Common myeloid progenitor, CD34-positive (primary cell): ENCODE measurements at regions not wholly inside any gene's neighbourhood (a gene's known extent, or its start where the extent isn't known, plus 50 kb on each side); places are given as distances from the start of the nearest gene placed in this dataset.

Experiments used
- CTCF ChIA-PET: fragments of 350-600 bp; sonication (Branson Sonifier 250); formaldehyde crosslinking; loops from one replicate; lab custom pipeline; 2021; ENCODE audit warnings: antibody characterized with exemption; lab: Charles Lee
- POLR2A ChIA-PET: fragments of 350-600 bp; sonication (Branson Sonifier 250); formaldehyde crosslinking; loops from one replicate; lab custom pipeline; 2021; ENCODE audit warnings: antibody characterized with exemption; lab: Charles Lee
- DNase-seq, 3 donors: peaks; one replicate each; pipeline versions ENCODE4 v3.0.0 to v3.0.0-alpha.2; 2013
- H3K27ac ChIP-seq, 2 experiments: 1 replicate in 1 of 2; 2 replicates in 1 of 2; pipeline ENCODE4 v1.7.0; 2013; ENCODE audit warnings: inconsistent platforms in 2 of 2, low read length in 2 of 2, mild to moderate bottlenecking in 2 of 2, low read depth in 1 of 2, moderate library complexity in 1 of 2; ENCODE audit not compliant: severe bottlenecking in 2 of 2, insufficient read depth in 1 of 2, poor library complexity in 1 of 2
- H3K27me3 ChIP-seq, 5 experiments: replicated peaks in 2 of 5; 1 replicate in 3 of 5; 2 replicates in 2 of 5; pipeline versions ENCODE4 v1.6.1 to v1.7.0; 2013; ENCODE audit warnings: low read length in 4 of 5, mild to moderate bottlenecking in 2 of 5, moderate library complexity in 2 of 5, inconsistent platforms in 1 of 5; ENCODE audit not compliant: insufficient read depth in 5 of 5, control insufficient read depth in 4 of 5
- H3K36me3 ChIP-seq, 4 experiments: 1 replicate in 2 of 4; 2 replicates in 2 of 4; pipeline versions ENCODE4 v1.6.1 to v1.7.0; 2013; ENCODE audit warnings: low read length in 3 of 4, control low read depth in 1 of 4, mild to moderate bottlenecking in 1 of 4; ENCODE audit not compliant: control insufficient read depth in 4 of 4, insufficient read depth in 4 of 4
- H3K4me1 ChIP-seq, 4 experiments: 1 replicate in 3 of 4; 2 replicates in 1 of 4; pipeline versions ENCODE4 v1.6.1 to v1.7.1; 2013; ENCODE audit warnings: low read length in 3 of 4, mild to moderate bottlenecking in 3 of 4, control low read depth in 1 of 4, inconsistent platforms in 1 of 4, moderate library complexity in 1 of 4; ENCODE audit not compliant: control insufficient read depth in 4 of 4, insufficient read depth in 4 of 4; ENCODE audit errors: control extremely low read depth in 1 of 4
- H3K4me3 ChIP-seq, 7 experiments: 1 replicate in 4 of 7; 2 replicates in 3 of 7; pipeline versions ENCODE4 v1.5.1 to v1.7.0; 2013; ENCODE audit warnings: mild to moderate bottlenecking in 7 of 7, low read length in 6 of 7, moderate library complexity in 6 of 7, inconsistent platforms in 2 of 7, low read depth in 2 of 7, control low read depth in 1 of 7; ENCODE audit not compliant: insufficient read depth in 4 of 7, control insufficient read depth in 1 of 7; ENCODE audit errors: extremely low read depth in 1 of 7
- H3K9me3 ChIP-seq, 5 experiments: 1 replicate in 4 of 5; 2 replicates in 1 of 5; pipeline versions ENCODE4 v1.6.1 to v1.7.1; 2013; ENCODE audit warnings: low read length in 4 of 5, mild to moderate bottlenecking in 2 of 5, inconsistent platforms in 1 of 5, low read depth in 1 of 5, moderate library complexity in 1 of 5; ENCODE audit not compliant: control insufficient read depth in 4 of 5, insufficient read depth in 2 of 5; ENCODE audit errors: control extremely low read depth in 1 of 5
- WGBS: methylation state at CpG from one replicate; pipeline ENCODE4 v1.1.5; 2013; ENCODE audit not compliant: insufficient coverage; 5-methylcytosine and 5-hydroxymethylcytosine counted together

DNA sequence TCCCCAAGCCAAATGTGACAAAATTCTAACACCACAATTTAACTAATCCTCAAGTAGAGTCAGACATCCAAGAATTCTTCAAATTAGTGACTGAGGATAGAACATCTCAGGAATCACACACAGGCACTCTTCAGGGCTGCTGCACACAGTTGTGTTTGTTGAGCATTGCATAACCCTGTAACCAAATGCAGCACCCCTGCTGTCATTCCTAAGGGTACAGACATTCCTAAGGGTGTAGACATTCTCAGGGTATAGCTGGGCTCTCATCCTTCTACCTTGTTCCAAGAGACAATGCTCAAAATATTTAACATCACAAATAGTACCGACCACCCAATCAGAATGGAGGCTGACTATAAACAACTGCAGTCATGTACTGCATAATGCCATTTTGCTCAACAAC, 107.1 kb upstream of the UBE2E2 start:
- Histone ChIP-seq H3K9me3 (no peaks in the 10 kb centered on the region), H3K27me3 (no peaks in the 10 kb centered on the region), H3K4me3 (no peak overlapping the region), H3K36me3 (no peaks in the 10 kb centered on the region), H3K4me1 (no peaks in the 10 kb centered on the region), H3K27ac (no peak overlapping the region)
- POLR2A ChIA-PET = no interaction called here
- 100% methylated on average over 1 of the region's 1 CpG for WGBS
- DNase-seq = no peak
- CTCF ChIA-PET = no interaction called here

DNA sequence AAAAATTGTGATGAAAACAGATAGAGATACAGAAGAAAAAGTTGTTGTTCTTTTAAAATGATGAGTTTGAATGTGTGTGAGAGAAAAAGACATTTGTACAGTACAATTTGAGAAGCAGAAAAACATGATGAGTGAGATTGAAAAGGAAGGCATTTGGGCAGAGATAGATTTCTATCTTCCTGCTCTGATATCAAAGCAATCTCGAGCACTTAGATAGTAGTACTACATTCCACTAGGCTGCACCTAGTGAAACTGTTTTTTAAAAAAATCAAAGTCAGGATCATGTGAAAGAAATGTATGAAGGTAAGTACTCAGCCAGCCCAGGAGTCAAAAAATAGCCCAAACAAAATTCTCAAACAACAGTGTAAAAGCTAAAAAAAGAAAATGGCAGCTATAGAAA, 104.1 kb upstream of the UBE2E2 start:
- CTCF ChIA-PET = no interaction called here
- POLR2A ChIA-PET = interaction anchor here (0.7 kb wide), 1 partner anchor 1282 kb away, joined by 3 read pairs; no protein-coding TSS in a partner anchor
- Histone ChIP-seq H3K36me3 (no peaks in the 10 kb centered on the region), H3K9me3 (no peaks in the 10 kb centered on the region), H3K27me3 (no peaks in the 10 kb centered on the region), H3K4me3 (no peak overlapping the region), H3K27ac (no peak overlapping the region), H3K4me1 (no peaks in the 10 kb centered on the region)
- DNase-seq = no peak
- WGBS = no CpG with 5 or more reads among the region's 1 CpG

GRCh38 chr3:23099677-23100076, 103.5 kb upstream of the UBE2E2 start:
- no peak overlapping the region for H3K27ac ChIP-seq
- H3K9me3 ChIP-seq = no peaks in the 10 kb centered on the region

DNA sequence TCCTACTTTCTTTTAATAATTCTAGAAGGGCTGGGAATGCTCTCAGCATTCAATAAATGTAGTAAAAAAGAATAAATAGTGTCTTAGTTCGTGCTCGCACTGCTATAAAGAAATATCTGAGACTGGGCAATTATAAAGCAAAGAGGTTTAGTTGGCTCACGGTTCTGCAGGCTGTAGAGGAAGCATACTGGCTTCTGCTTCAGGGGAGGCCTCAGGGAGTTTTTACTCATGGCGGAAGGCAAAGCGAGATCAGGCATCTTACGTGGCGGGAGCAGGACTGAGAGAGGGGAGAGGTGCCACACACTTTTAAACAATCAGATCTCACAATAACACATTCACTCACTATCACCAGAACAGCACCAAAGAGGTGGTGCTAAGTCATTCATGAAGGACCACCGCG, 103.0 kb upstream of the UBE2E2 start:
- H3K9me3 ChIP-seq = no peaks in the 10 kb centered on the region
- H3K4me1 ChIP-seq = no peaks in the 10 kb centered on the region
- WGBS = 95% methylated on average over 3 of the region's 9 CpGs
- no peak overlapping the region for H3K27ac ChIP-seq
- no peak for DNase-seq
- no peaks in the 10 kb centered on the region for H3K36me3 ChIP-seq
- CTCF ChIA-PET = interaction anchor here (0.6 kb wide), 1 partner anchor 130 kb away, joined by 3 read pairs; no protein-coding TSS in a partner anchor
- POLR2A ChIA-PET = no interaction called here
- H3K27me3 ChIP-seq = no peaks in the 10 kb centered on the region
- no peak overlapping the region for H3K4me3 ChIP-seq

More at GRCh38 chr3:23099677-23100076, 103.5 kb upstream of the UBE2E2 start:
- POLR2A ChIA-PET = no interaction called here
- no peak for DNase-seq
- Histone ChIP-seq H3K36me3 (no peaks in the 10 kb centered on the region), H3K27me3 (no peaks in the 10 kb centered on the region), H3K4me3 (no peak overlapping the region), H3K4me1 (no peaks in the 10 kb centered on the region)
- CTCF ChIA-PET = no interaction called here
- WGBS = 50% methylated on average over 2 of the region's 2 CpGs

DNA sequence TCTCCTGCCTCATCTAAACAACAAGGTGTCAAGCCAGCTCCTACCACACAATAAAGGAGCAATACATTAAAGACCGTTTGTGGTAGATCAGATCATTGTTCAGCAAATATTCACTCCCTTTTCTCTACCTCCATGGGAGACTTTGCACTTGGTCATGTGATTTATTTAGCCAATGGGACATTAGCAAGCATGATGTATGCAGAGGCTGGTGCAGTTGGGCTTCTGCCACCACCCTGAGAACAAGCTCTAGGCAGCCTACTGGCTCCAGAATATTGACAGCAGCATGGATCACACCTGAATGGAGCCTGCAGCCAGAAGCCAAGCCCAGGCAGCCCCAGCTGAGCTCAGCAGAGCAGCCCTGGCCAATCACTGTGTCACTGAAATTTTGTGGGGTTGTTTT, 99.4 kb upstream of the UBE2E2 start:
- Histone ChIP-seq H3K4me1 (no peaks in the 10 kb centered on the region), H3K9me3 (peaks cover 0 to 3% (median 0%) of the 10 kb centered on the region in 5 experiments), H3K27ac (no peak overlapping the region), H3K4me3 (no peak overlapping the region), H3K27me3 (no peaks in the 10 kb centered on the region), H3K36me3 (no peaks in the 10 kb centered on the region)
- WGBS = no CpG with 5 or more reads among the region's 1 CpG
- ChIA-PET POLR2A (no interaction called here), CTCF (no interaction called here)
- no peak for DNase-seq

- ChIA-PET CTCF (interaction anchor here (0.5 kb wide), 1 partner anchor 616 kb away, joined by 3 read pairs; no protein-coding TSS in a partner anchor), POLR2A (no interaction called here)
- H3K9me3 ChIP-seq = peaks cover 0 to 3% (median 0%) of the 10 kb centered on the region in 5 experiments
- no peaks in the 10 kb centered on the region for H3K27me3 ChIP-seq
- no peak for DNase-seq
- no peaks in the 10 kb centered on the region for H3K4me1 ChIP-seq
- no peak overlapping the region for H3K27ac ChIP-seq
- no peaks in the 10 kb centered on the region for H3K36me3 ChIP-seq
- H3K4me3 ChIP-seq = no peak overlapping the region
Observed at GRCh38 chr3:23105048-23105447, 98.1 kb upstream of the UBE2E2 start.

- WGBS = 95% methylated on average over 3 of the region's 3 CpGs
- no peak for DNase-seq
- POLR2A ChIA-PET = no interaction called here
- no peaks in the 10 kb centered on the region for H3K27me3 ChIP-seq
- CTCF ChIA-PET = no interaction called here
- H3K4me3 ChIP-seq = no peak overlapping the region
- H3K27ac ChIP-seq = no peak overlapping the region
- no peaks in the 10 kb centered on the region for H3K36me3 ChIP-seq
- H3K4me1 ChIP-seq = no peaks in the 10 kb centered on the region
- peaks cover 0 to 3% (median 0%) of the 10 kb centered on the region in 5 experiments for H3K9me3 ChIP-seq
Observed at GRCh38 chr3:23106666-23107065, 96.5 kb upstream of the UBE2E2 start.
